HuH-7.5 (cell line): ENCODE measurements at regions not wholly inside any gene's neighbourhood (a gene's known extent, or its start where the extent isn't known, plus 50 kb on each side); places are given as distances from the start of the nearest gene placed in this dataset.
"Not testable (repeated sequence)": the region's sequence is repeated elsewhere in the genome, so short reads cannot be mapped to it uniquely, and the experiment has no call there.

Source experiments
- DNase-seq: peaks from one replicate; pipeline ENCODE4 v3.0.0; 2011; ENCODE audit warnings: low spot score

- no peak for DNase-seq
Measured at GRCh38 chr12:19771858-19772257, 332.6 kb downstream of the AEBP2 start.

- DNase-seq = no peak
Measured at GRCh38 chr12:19772776-19773175, 333.5 kb downstream of the AEBP2 start.

DNA sequence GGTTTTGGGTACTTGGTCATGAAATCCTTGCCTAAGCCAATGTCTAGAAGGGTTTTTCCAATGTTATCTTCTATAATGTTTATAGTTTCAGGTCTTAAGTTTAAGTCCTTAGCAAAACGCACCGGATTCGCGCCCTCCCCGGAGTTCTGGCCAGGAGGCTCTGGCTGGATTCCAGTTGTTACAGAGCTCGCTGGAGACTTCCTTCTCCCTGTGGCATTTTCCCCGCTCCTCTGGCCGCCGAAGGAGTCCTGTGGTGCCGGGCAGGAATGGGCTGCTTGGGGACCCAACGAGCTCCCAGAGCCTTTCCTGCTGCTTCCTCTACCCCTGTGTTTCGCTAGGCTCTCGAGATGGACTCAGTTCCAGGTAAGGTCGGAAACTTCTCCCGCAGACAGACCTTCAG, 335.9 kb downstream of the AEBP2 start:
- DNase-seq = no peak

DNA sequence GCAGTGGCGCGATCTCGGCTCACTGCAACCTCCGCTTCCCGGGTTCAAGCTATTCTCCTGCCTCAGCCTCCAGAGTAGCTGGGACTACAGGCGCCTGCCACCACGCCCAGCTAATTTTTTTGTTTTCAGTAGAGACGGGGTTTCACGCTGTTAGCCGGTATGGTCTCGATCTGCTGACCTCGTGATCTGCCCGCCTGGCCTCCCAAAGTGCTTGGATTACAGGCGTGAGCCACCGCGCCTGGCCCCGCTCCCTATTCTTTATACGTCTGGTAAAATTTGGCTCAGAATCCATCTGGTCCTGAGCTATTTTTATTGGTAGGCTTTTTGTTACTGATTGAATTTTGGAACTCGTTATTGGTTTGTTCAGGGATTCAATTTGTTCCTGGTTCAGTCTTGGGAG, 336.7 kb downstream of the AEBP2 start:
- not testable (repeated sequence) for DNase-seq

GRCh38 chr12:19778172-19778571, 338.9 kb downstream of the AEBP2 start:
- no peak for DNase-seq

- no peak for DNase-seq
Measured at GRCh38 chr12:19778797-19779196, 339.5 kb downstream of the AEBP2 start.

DNA sequence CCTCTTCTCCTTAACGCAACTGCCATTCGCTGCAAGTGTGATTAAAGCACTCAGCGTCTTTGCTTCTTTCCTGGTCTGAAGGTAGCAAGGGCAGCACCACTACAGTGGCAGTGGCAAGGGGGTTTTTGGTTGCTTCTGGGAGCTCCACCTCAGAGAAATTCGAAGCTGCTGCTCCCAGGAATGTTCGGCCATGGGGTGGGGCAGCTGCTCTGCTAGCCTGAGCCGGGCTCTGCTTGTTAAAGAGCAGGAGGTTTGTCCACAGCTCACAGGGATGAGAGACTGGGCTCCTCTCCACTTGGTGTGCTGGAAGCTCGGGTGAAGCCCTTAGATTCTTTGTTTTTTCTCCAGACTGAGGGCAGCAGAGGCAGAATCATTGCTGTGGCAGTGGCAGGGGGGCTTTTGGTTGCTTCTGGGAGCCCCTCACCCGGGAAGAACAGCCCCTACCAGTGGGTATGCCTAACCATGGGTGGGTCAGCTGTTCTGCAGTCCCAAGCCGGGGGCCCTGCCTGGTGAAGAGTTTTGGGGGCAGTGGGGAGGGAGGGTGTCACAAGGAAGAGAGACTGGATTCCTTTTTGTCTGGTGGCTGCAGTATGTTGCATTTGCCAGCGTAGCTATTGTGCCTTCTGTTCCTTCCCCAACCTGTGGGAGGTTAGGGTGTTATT, 340.2 kb downstream of the AEBP2 start:
- DNase-seq = peak; percentile 35

- DNase-seq = no peak
Measured at GRCh38 chr12:19780460-19780859, 341.2 kb downstream of the AEBP2 start.

DNA sequence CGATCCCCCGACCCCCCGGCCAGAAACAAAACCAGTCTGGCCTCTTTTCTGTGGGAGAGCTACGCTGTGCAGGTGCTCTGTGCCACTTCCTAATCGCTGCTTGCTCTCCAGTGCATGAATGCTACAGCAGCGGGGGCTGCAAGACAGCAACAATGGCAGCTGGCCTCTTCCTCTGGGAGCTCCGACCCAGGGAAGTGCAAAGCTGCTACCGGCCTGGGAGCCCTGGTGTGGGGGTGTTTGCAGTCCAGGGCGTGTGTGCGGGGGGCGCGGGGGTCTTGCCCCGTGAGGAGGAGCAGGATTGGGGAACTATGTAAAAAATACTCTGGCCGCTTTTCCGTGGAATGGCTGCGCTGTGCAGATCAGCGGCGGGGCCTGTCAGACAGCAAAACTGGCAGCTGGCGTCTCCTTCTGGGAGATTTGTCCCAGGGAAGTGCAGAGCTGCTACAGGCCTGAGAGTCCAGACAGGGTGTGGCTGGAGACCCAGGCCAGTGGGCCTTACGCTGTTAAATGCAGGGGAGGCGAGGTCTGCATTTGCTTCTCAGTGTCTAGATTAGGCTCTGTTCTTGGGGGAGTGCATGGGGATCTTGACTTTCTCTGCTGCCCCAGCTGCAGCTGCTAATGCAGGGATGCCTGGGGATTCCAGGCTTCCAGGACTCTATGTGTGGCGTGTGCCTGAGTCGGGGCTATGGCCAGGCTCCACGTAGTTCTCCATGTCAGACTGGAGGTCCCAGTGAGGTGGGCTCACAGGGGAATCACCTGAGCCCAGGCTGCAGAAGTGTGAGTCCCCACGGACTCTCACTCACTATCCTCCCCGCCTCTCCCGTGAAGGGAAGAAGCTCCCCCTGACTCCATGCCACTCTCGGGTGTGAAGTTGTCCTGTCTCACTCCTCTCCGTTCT, 344.5 kb downstream of the AEBP2 start:
- no peak for DNase-seq

DNA sequence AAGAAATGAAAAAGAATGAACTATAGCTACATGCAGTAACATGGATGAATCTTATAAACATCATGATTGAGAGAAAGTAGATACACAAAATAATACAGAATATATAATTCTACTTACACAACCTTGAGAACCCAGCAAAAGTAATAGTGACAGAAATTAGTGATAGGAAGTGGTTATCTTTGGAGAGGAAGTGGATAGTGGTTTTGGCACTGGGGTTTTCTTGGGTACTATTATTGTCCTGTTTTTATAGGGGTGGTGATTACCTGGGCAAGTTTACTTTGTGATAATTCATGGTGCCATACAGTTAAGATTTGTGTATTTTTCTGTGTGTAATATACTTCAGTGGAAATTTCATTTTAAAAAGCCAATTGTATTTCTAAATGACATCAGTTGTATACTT, 352.7 kb downstream of the AEBP2 start:
- no peak for DNase-seq

DNA sequence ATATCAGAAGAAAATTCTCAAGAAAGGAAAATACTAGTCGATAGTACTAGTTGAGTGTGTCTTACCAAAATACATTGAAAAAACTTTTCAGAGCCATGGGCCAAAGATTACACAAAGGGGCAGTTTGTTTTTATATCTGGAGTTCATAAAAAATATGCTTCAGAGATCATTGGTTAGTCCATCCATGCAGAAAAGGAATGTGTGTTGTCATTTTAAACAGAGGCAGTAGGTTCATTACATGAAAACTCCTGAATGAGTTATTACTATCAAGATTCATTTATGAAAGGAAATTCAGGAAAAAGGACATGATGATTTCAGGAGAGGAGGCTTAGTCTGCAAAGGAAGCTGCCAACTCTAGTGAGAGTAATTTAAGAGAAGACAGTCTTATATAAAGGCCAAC, 354.8 kb downstream of the AEBP2 start:
- no peak for DNase-seq

GRCh38 chr12:19799216-19799615, 359.9 kb downstream of the AEBP2 start:
- DNase-seq = no peak

DNA sequence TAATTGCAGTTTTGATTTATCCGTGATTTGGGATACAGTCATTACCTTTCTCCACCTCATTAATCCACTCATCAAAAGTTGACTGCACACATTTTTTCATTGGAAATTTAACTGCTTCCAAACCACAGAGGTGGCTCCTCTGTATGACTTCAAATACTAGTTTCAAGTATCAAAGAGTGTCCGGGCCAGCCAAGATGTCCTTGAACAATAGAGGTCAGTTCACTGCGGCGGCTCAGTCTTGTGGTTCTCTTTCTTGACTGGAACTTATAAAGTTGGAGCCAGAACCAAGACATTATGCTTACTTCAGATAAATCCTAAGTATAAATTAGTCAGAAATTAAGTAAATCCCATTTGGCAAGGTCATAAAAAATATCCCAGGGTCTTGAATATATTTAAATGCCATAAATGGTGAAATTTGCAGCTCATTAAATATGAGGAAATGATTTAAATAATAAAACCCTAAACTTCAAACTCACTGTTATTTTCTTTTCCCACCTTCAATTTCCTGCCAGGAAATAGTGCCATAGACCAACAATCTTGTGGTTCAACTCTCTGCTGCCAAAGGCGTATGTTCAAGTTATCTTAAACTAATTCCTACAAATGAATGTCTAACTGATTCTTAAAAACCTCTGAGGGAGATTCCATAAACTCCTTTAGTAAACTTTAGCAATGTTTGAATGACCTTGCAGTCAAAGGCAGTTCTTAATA, 360.8 kb downstream of the AEBP2 start:
- no peak for DNase-seq

DNA sequence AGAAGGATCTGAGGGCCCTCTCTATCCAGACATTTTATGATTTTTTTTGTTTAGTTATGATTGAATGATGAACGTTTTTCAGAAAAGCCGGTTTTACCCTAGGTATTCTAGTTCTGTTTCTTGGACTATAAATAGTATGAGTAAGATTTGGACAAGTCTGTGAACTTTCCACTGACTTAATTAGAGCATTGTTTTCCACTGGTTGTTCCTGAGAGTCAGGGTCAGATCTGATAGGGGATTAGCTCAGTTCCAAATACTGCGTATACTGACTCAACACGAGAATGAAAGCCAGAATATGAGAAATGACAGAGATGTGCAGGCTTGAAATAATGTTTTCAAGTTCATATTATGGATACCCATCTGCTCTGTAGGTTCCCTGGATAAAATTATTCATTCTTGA, 361.6 kb downstream of the AEBP2 start:
- no peak for DNase-seq

DNA sequence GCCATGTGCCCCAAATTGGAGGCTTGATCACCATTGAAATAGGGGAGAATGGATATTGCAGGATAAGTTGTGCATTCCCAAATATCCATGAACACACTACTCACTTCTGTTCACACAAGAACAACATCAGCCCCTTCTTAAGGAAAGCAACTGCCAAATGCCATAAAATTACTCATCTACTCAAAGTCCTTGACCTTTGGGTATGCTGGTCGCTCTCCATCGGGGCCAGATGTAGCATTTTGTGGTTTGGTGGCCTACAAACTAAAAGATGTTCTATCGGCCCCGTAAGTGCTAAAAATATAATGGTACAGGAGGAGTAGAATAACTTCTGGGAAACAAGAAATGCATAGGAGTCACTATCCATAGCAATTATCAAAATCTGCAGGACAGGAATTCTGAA, 362.6 kb downstream of the AEBP2 start:
- no peak for DNase-seq

DNA sequence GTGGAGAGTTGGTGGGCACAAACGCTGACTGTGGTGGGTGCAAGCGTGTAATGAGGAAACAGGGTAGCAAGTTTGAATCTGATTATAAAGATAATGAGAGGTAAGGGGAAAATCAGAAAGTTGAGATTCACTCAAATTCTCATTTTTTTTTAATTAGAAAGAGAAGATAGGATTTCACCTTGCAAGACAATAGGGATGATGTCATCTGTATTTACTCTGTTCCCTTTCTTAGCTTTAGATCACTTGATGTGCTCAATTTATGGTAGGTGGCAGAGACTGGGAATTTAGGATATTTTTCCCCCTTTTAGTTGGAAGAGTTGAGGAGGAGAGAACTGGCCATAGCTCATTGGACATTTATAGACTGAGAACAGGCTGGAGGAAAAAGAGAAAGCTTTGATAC, 363.6 kb downstream of the AEBP2 start:
- no peak for DNase-seq

DNA sequence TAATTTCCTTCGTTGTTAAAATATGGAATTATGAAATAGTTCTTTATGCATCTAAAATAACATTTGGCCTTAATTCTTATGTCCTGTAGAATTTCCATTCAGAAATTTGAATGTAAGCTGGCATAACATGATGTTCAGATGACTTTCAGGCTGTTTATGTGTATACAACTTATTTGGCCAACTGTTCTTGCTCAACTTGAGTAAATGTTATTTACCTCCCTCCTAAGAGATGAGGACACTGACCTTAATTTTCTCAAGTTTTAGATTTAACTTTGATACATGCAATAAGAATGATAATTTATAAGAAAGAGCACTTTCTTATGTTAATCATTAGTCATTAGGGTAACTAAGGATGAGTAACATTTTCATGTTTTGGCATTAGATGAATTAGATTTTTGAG, 365.4 kb downstream of the AEBP2 start:
- DNase-seq = no peak

- no peak for DNase-seq
Measured at GRCh38 chr12:19808371-19808770, 369.1 kb downstream of the AEBP2 start.

DNA sequence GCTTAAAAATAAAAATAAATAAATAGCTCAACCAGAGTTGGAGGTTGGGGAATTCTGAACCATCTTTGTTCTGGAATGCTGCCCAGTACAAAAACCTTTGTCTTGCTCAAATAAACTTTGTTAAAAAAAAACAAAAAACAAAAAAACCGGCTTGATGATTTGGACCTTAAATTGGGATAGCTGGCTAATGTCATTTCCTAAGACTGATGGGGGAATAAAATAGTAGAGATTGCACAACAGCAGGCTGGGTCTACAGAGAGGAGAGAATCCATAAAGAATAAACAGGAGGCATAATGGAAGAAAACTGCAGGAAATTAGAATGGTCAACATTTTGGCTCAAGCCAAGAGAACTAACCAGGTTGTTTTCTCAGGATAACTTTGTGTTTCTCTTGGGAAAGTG, 370.9 kb downstream of the AEBP2 start:
- DNase-seq = no peak

DNA sequence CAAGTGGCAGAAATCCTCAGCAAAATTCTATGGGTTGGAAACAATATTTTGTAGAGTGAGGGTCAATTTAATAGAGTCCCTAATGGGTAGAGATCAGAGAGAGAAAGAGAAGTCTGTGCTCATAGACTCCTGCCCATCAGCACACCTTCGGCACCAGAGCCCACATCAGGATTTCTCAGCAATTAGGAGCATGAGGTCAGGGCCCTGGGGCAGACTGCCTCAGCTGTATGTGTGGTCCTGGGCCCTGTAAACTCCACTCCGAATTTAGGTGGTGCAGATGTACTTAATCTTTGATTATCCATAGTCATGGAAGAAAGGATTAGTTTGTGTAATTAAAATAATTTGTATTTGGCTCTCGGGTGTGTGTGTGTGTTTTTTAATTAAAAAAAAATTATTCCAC, 372.6 kb downstream of the AEBP2 start:
- no peak for DNase-seq

DNA sequence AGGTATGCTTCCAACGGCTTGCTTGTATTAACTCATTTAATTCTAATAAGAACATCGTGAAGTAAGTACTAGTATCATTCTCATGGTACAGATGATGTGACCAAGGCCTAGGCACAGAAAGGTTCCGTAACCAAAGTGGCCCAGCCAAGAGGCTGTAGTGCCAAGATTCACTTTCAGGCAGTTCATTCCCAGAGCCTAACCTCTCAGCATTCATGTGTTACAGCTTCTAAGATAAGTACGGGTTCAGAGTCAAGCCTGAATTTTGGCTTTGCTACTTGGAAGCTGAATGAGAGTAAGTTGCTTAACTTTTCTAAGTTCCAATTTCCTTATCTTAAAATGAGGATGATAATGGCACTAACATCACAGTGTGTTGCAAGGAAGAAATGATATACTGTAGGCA, 379.9 kb downstream of the AEBP2 start:
- no peak for DNase-seq

DNA sequence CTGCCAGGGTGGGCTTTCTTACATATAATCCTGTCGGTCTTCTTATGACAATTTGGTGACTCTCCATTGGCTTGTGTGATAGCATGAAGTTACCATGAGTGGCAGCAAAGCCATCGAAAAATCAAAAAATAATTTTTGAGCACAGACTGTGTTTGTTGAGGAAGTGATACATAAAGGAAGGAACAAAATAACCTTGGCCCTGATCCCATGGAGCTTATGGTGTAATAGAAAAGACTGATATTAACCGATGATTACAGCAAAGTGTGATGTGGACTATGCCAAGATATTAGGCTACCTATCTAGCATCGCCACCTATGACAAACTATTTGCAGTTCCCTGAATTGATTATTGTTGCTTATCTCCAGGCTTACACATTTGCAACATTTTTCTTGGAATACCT, 383.2 kb downstream of the AEBP2 start:
- DNase-seq = no peak

DNA sequence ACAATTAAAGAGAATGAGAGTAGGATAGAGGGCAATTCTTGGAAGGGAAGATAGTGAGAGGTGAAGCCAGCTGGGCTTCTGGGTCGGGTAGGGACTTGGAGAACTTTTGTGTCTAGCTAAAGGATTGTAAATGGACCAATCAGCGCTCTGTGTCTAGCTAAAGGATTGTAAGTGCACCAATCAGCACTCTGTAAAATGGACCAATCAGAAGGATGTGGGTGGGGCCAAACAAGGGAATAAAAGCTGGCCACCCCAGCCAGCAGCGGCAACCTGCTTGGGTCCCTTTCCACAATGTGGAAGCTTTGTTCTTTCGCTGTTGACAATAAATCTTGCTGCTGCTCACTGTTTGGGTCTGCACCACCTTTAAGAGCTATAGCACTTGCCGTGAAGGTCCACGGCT, 384.0 kb downstream of the AEBP2 start:
- not testable (repeated sequence) for DNase-seq
